Loucy (cell line): ENCODE measurements at regions not wholly inside any gene's neighbourhood (a gene's known extent, or its start where the extent isn't known, plus 50 kb on each side); places are given as distances from the start of the nearest gene placed in this dataset.

Experiments
- H2AFZ ChIP-seq: fragments of 200-600 bp; sonication (generic); 2 replicates; pipeline ENCODE4 v1.6.0; 2016; ENCODE audit warnings: antibody characterized with exemption, mild to moderate bottlenecking, low read length, moderate library complexity
- H3F3A ChIP-seq: fragments of 200-600 bp; 2 replicates; pipeline ENCODE4 v1.6.0; 2016; ENCODE audit warnings: antibody characterized with exemption, low read depth, mild to moderate bottlenecking
- H3K27me3 ChIP-seq: fragments of 200-600 bp; sonication (generic); 2 replicates; pipeline ENCODE4 v1.6.1; 2014; ENCODE audit warnings: low read length, mild to moderate bottlenecking; ENCODE audit not compliant: insufficient read depth, poor library complexity, severe bottlenecking
- H3K36me3 ChIP-seq: fragments of 200-600 bp; sonication (generic); 2 replicates; pipeline ENCODE4 v1.6.1; 2016; ENCODE audit warnings: low read length; ENCODE audit not compliant: insufficient read depth
- H3K4me1 ChIP-seq: fragments of 200-600 bp; sonication (generic); 2 replicates; pipeline ENCODE4 v1.5.1; 2014; ENCODE audit warnings: low read length, mild to moderate bottlenecking; ENCODE audit not compliant: insufficient read depth, poor library complexity, severe bottlenecking
- H3K4me2 ChIP-seq: fragments of 200-600 bp; sonication (generic); 2 replicates; pipeline ENCODE4 v1.6.0; 2014; ENCODE audit warnings: antibody characterized with exemption, low read length, low read depth, mild to moderate bottlenecking; ENCODE audit not compliant: poor library complexity, severe bottlenecking
- H3K4me3 ChIP-seq: fragments of 200-600 bp; sonication (generic); 2 replicates; pipeline ENCODE4 v1.5.1; 2014; ENCODE audit warnings: low read length, mild to moderate bottlenecking, mixed read lengths; ENCODE audit not compliant: poor library complexity, severe bottlenecking
- H3K79me2 ChIP-seq: fragments of 200-600 bp; sonication (generic); 2 replicates; pipeline ENCODE4 v1.6.1; 2014; ENCODE audit warnings: low read length; ENCODE audit not compliant: insufficient read depth
- H3K9ac ChIP-seq: fragments of 200-600 bp; sonication (generic); 2 replicates; pipeline ENCODE4 v1.6.0; 2014; ENCODE audit warnings: mild to moderate bottlenecking, low read depth, low read length, moderate library complexity; ENCODE audit not compliant: poor library complexity, severe bottlenecking
- H3K9me2 ChIP-seq: fragments of 200-600 bp; sonication (generic); replicated peaks from 2 replicates; pipeline ENCODE4 v1.6.1; 2016; ENCODE audit warnings: low read depth, low read length, mixed read lengths
- H3K9me3 ChIP-seq: fragments of 200-600 bp; sonication (generic); 2 replicates; pipeline ENCODE4 v1.6.1; 2014; ENCODE audit warnings: mild to moderate bottlenecking, antibody characterized with exemption, low read length, low read depth; ENCODE audit not compliant: insufficient read depth
- H4K20me1 ChIP-seq: fragments of 200-600 bp; sonication (generic); 2 replicates; pipeline ENCODE4 v1.6.0; 2014; ENCODE audit warnings: antibody characterized with exemption, low read length, mild to moderate bottlenecking; ENCODE audit not compliant: insufficient read depth, poor library complexity, severe bottlenecking
- CTCF ChIP-seq: fragments of 200-600 bp; sonication (generic); conservative IDR thresholded peaks from 2 replicates; pipeline ENCODE4 v1.5.1; 2014; ENCODE audit warnings: mild to moderate bottlenecking, antibody characterized with exemption, low read length
- EZH2phosphoT487 ChIP-seq: fragments of 200-600 bp; IDR thresholded peaks from 2 replicates; pipeline ENCODE4 v1.6.1; 2018; ENCODE audit warnings: antibody characterized with exemption, mild to moderate bottlenecking, moderate library complexity, borderline replicate concordance

- Histone ChIP-seq H3K9me2 (no peaks in the 10 kb centered on the region), H2AFZ (no peak overlapping the region), H3K9ac (no peak overlapping the region), H3K9me3 (no peaks in the 10 kb centered on the region), H3K79me2 (no peaks in the 10 kb centered on the region), H3K4me1 (peaks cover 7% of the 10 kb centered on the region), H3K36me3 (no peaks in the 10 kb centered on the region), H3K4me3 (no peak overlapping the region), H3K4me2 (no peak overlapping the region), H3K27me3 (no peaks in the 10 kb centered on the region), H4K20me1 (no peaks in the 10 kb centered on the region), H3F3A (no peaks in the 10 kb centered on the region)
- TF ChIP-seq CTCF (no peak), EZH2phosphoT487 (no peak)
Observed at GRCh38 chr14:98941481-98941880, 330.5 kb downstream of the BCL11B start.

GRCh38 chr14:98943907-98944306 lies 328.1 kb downstream of the BCL11B start:
- Histone ChIP-seq H3K27me3 (no peaks in the 10 kb centered on the region), H4K20me1 (no peaks in the 10 kb centered on the region)

GRCh38 chr14:98944989-98945388 lies 327.0 kb downstream of the BCL11B start:
- Histone ChIP-seq H3K36me3 (no peaks in the 10 kb centered on the region), H3F3A (no peaks in the 10 kb centered on the region), H4K20me1 (no peaks in the 10 kb centered on the region), H2AFZ (no peak overlapping the region), H3K4me3 (no peak overlapping the region), H3K4me2 (no peak overlapping the region), H3K9me3 (no peaks in the 10 kb centered on the region), H3K79me2 (no peaks in the 10 kb centered on the region), H3K9ac (no peak overlapping the region), H3K4me1 (peaks cover 6% of the 10 kb centered on the region), H3K9me2 (no peaks in the 10 kb centered on the region), H3K27me3 (no peaks in the 10 kb centered on the region)
- no peak for TF ChIP-seq EZH2phosphoT487
- TF ChIP-seq CTCF = no peak

More at GRCh38 chr14:98943907-98944306, 328.1 kb downstream of the BCL11B start:
- H2AFZ ChIP-seq = no peak overlapping the region
- H3F3A ChIP-seq = no peaks in the 10 kb centered on the region
- no peak overlapping the region for H3K4me3 ChIP-seq
- no peak overlapping the region for H3K9ac ChIP-seq
- no peaks in the 10 kb centered on the region for H3K36me3 ChIP-seq
- no peaks in the 10 kb centered on the region for H3K9me3 ChIP-seq
- no peak for TF ChIP-seq CTCF
- TF ChIP-seq EZH2phosphoT487 = no peak
- no peaks in the 10 kb centered on the region for H3K9me2 ChIP-seq
- no peaks in the 10 kb centered on the region for H3K79me2 ChIP-seq
- H3K4me2 ChIP-seq = no peak overlapping the region
- peaks cover 6% of the 10 kb centered on the region for H3K4me1 ChIP-seq
